Stimulated activated naive CD8-positive, alpha-beta T cell treated with anti-CD3 and anti-CD28 coated beads, Interleukin-15, Interleukin-2, amounts not matched to agents 100 ng/mL and 50 ng/mL, for 24 hours (primary cell): ENCODE measurements at regions not wholly inside any gene's neighbourhood (a gene's known extent, or its start where the extent isn't known, plus 50 kb on each side); places are given as distances from the start of the nearest gene placed in this dataset.

Source experiments
- H3K27ac Mint-ChIP-seq: one replicate; pipeline ENCODE4 v1.8.0; 2021; ENCODE audit warnings: mild to moderate bottlenecking, mixed read lengths
- H3K27me3 Mint-ChIP-seq: one replicate; pipeline ENCODE4 v1.8.0; 2021; ENCODE audit warnings: mixed read lengths
- H3K36me3 Mint-ChIP-seq: one replicate; pipeline ENCODE4 v1.8.0; 2021; ENCODE audit warnings: low read depth, mixed read lengths
- H3K4me1 Mint-ChIP-seq: one replicate; pipeline ENCODE4 v1.8.0; 2021; ENCODE audit warnings: low read depth, mixed read lengths
- H3K4me3 Mint-ChIP-seq: one replicate; pipeline ENCODE4 v1.8.0; 2021; ENCODE audit warnings: mild to moderate bottlenecking, mixed read lengths
- H3K9me3 Mint-ChIP-seq: one replicate; pipeline ENCODE4 v1.8.0; 2021; ENCODE audit warnings: mixed read lengths

DNA sequence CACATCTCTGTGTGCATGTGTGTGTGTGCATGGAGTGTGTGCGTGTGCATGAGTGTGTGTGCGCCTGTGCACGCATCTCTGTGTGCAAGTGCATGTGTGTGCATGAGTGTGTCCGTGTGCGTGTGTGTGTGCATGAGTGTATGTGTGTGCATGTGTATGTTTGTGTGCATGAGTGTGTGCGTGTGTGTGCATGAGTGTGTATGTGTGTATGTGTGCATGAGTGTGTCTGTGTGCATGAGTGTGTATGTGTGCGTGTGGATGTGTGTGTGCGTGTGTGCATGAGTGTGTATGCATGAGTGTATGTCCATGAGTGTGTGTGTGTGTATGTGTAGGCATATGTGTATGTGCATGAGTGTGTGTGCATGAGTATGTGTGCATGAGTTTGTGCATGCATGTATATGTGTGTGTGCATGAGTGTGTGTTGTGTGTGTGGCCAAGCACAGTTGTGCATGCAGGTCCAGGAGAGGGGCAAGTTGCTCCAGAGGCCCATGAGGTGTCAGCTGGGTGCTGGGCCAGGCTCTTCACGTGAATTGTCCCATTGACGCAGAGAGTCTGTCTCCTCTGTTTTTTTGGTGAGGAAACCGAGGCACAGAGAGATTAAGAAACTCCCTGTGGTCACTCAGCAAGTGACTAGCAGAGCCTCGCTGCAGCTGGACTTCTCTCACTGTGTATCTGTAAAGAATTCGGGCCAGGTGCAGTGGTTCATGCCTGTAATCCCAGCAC, 75.5 kb downstream of the ASB1 start:
- H3K9me3 Mint-ChIP-seq = no peaks in the 10 kb centered on the region
- no peak overlapping the region for H3K27ac Mint-ChIP-seq

GRCh38 chr2:238502956-238503791, 76.4 kb downstream of the ASB1 start:
- Mint-ChIP-seq H3K27ac (no peak overlapping the region), H3K36me3 (no peaks in the 10 kb centered on the region), H3K27me3 (no peaks in the 10 kb centered on the region), H3K4me1 (no peaks in the 10 kb centered on the region), H3K9me3 (no peaks in the 10 kb centered on the region), H3K4me3 (no peak overlapping the region)

More for the DNA sequence above, 75.5 kb downstream of the ASB1 start:
- no peaks in the 10 kb centered on the region for H3K36me3 Mint-ChIP-seq
- H3K4me3 Mint-ChIP-seq = no peak overlapping the region
- H3K4me1 Mint-ChIP-seq = no peaks in the 10 kb centered on the region
- no peaks in the 10 kb centered on the region for H3K27me3 Mint-ChIP-seq

DNA sequence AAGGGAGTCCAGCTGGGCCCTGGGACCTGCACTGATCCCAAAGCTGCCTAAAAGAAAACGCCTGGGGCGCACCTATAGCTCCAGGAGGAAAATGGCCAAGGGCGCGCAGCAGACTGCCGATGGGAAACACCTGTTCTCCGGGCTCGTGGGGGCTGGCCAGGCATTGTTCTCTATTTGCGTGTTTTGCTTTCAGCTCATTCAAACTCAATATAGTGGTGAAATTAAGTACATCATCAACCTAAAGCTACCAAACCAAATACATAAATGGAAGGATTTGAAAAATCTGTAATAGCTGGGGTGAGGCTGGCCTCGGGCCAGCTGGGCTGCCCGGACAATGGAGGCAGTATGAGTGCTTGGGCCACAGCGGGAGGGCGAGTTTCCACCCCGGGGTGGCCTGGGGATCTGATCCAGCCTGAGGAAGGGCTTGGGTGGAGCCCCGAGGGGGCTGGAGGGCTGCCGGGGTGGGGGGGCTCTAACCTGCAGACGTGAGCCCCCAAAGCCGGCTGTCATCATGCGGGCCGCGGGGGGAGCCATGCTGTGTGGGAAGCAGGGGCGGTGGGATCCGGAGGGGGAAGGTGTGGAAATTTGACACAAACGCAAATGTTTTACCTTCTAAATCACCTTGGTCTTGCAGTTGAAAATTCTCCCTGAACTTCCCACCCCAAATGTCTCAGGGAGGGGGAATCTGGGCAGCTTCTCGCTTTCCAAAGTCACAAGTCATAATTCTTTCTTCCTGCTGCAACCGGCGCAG, 77.6 kb downstream of the ASB1 start:
- no peaks in the 10 kb centered on the region for H3K9me3 Mint-ChIP-seq
- no peaks in the 10 kb centered on the region for H3K36me3 Mint-ChIP-seq
- no peaks in the 10 kb centered on the region for H3K4me1 Mint-ChIP-seq
- no peak overlapping the region for H3K4me3 Mint-ChIP-seq
- no peaks in the 10 kb centered on the region for H3K27me3 Mint-ChIP-seq
- H3K27ac Mint-ChIP-seq = no peak overlapping the region

GRCh38 chr2:238505119-238505891, 78.6 kb downstream of the ASB1 start:
- no peaks in the 10 kb centered on the region for H3K4me1 Mint-ChIP-seq

GRCh38 chr2:238505892-238506280, 79.2 kb downstream of the ASB1 start:
- no peak overlapping the region for H3K4me3 Mint-ChIP-seq

More at GRCh38 chr2:238505119-238505891, 78.6 kb downstream of the ASB1 start:
- Mint-ChIP-seq H3K4me3 (no peak overlapping the region), H3K36me3 (no peaks in the 10 kb centered on the region), H3K9me3 (no peaks in the 10 kb centered on the region), H3K27me3 (no peaks in the 10 kb centered on the region), H3K27ac (no peak overlapping the region)

DNA sequence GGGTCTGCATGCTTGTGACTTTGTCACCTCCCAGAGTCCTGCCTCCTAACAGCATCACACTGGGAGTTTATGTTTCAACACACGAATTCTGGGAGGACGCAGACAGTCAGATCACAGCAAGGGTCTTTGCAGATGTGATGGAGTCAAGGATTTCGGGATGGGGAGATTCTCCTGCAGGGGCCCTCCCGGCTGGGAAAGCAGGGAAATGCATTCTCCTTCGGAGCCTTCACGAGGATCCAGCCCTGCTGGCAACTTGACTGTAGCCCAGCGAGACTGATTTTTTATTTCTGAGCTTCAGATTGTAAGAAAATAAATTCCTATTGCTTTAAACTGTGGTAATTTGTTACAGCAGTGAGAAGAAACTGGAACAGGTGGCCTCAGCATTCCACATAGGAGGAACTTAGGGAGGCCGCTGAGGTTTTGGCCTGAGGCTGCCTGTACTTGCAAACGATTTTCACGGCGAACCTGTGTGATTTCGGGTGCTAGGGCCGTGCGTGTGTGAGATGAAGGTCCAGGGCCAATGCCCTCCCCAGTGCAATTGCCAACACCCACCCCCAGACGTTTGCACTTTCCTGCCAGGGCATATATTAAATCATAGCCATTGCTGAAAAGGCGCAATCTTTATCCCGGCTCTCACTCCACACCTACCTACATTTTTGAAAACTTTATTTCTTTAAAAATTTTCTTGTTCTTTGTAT, 79.8 kb downstream of the ASB1 start:
- Mint-ChIP-seq H3K4me1 (no peaks in the 10 kb centered on the region), H3K36me3 (no peaks in the 10 kb centered on the region), H3K27ac (no peak overlapping the region), H3K4me3 (no peak overlapping the region), H3K27me3 (no peaks in the 10 kb centered on the region), H3K9me3 (no peaks in the 10 kb centered on the region)

More at GRCh38 chr2:238505892-238506280, 79.2 kb downstream of the ASB1 start:
- Mint-ChIP-seq H3K36me3 (no peaks in the 10 kb centered on the region), H3K9me3 (no peaks in the 10 kb centered on the region), H3K27me3 (no peaks in the 10 kb centered on the region), H3K4me1 (no peaks in the 10 kb centered on the region), H3K27ac (no peak overlapping the region)

DNA sequence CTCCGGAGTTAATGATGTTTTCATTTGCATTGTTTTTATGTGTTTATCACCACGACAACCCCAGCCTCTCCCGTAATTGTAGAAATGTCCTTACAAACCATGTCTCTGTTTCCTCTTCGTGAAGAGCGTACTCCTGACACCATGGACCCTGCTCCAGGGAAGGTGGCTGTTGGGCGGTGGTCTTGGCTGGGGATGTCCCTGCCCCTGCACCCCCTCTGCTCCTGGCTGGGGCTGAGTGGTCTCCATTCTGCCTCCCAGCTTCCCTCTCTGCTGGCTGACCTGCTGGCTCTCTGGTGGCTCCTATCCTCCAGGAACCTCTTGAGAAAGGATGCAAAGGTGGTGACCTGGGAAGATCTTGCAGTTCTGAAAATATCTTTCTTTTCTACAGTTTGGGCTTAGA, 81.1 kb downstream of the ASB1 start:
- Mint-ChIP-seq H3K27ac (no peak overlapping the region), H3K27me3 (no peaks in the 10 kb centered on the region), H3K36me3 (no peaks in the 10 kb centered on the region), H3K9me3 (no peaks in the 10 kb centered on the region), H3K4me3 (no peak overlapping the region), H3K4me1 (no peaks in the 10 kb centered on the region)

DNA sequence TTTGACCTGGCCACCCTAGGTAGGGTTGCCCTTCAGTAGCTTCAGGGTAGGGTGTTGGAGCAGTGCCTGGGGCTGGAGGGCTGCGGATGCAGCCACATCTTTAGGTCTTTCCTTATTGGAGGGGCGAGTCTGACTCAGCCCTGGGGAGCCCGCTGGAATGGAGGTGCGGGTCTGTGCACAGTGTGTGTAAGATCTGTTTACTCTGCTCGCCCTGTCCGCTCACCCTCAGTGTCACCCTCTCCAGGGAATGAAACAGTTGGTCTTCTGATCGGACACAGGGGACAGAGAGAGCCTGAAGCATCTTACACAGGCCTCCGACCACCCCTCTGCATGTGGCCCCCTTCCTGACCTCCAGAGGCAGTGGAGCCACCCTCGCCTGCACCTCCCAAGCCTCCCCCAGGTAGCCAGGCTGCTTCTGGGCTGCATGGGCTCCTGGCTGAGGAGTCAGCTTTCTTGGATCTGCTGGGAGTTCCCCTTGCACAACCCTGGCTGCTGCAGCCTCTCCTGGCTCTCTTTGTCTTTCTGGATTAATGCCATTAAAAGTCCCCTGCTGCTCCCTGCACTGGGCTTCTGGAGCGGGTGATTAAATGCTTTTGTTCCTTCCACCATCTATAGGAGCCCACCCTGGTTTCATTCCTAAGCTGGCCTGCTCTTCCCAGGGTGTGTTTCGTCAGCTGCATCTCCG, 82.6 kb downstream of the ASB1 start:
- Mint-ChIP-seq H3K4me1 (no peaks in the 10 kb centered on the region), H3K9me3 (no peaks in the 10 kb centered on the region), H3K36me3 (no peaks in the 10 kb centered on the region), H3K27ac (no peak overlapping the region), H3K4me3 (no peak overlapping the region), H3K27me3 (no peaks in the 10 kb centered on the region)

DNA sequence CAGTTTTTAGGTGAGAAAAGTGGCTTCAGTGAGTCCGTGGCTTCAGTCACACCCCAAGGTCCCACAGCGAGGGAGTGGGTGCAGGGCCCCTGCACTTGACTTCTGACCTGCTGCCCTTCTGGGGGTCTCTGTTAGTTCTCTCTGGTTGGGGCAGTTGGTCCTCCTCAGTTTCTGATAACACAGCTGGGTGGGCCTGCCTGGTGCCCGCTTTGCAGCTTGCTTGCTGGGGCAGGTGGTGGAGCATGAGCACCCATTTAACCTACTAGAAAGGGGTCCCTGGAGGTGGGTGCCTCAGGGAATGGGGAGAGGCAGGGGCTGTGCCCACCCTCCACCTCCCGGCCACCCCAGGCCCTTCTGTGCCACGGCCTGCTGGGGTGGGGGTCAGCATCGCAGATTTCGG, 83.2 kb downstream of the ASB1 start:
- Mint-ChIP-seq H3K27ac (no peak overlapping the region), H3K36me3 (no peaks in the 10 kb centered on the region), H3K27me3 (no peaks in the 10 kb centered on the region), H3K4me1 (no peaks in the 10 kb centered on the region), H3K9me3 (no peaks in the 10 kb centered on the region), H3K4me3 (no peak overlapping the region)

DNA sequence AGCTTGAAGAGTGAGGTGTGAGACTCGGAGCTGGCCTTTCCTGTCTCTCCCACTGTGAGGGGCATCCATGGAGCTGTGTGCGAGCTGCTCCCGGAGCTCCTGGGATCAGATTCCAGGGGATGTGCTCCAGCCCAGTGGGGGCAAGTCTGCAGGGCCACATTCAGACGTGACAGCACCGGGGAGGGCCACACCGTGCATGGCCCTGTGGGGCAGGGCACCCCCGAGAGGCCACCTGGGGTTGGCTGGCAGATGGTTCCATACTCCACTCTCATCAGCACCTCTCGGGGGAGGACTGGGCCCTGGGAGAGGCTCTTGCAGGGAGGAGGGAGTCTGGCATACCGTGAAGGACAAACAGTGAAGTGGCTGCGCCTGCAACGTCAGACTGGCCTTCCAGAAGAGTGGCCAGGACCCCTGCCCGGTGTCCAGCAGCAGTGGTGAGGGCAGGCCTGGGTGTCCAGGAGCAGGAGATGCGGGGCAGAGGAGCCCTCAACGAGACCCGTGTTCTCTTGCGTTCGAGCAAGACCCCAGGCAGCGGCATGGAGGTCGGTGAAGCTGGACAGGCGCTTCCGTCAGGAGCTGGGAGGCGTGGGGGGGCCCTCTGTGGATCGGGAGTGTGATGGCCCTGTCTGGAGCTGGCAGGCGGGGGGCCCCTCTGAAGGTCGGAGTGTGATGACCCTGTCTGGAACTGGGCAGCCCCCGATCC, 84.3 kb downstream of the ASB1 start:
- no peak overlapping the region for H3K27ac Mint-ChIP-seq
- H3K36me3 Mint-ChIP-seq = no peaks in the 10 kb centered on the region
- no peak overlapping the region for H3K4me3 Mint-ChIP-seq
- no peaks in the 10 kb centered on the region for H3K27me3 Mint-ChIP-seq
- no peaks in the 10 kb centered on the region for H3K4me1 Mint-ChIP-seq
- H3K9me3 Mint-ChIP-seq = peaks cover 3% of the 10 kb centered on the region

GRCh38 chr2:238511614-238511950, 84.9 kb downstream of the ASB1 start:
- Mint-ChIP-seq H3K27me3 (no peaks in the 10 kb centered on the region), H3K27ac (no peak overlapping the region), H3K4me3 (no peak overlapping the region), H3K36me3 (peaks cover 2% of the 10 kb centered on the region), H3K9me3 (peaks cover 9% of the 10 kb centered on the region), H3K4me1 (no peaks in the 10 kb centered on the region)

GRCh38 chr2:238512247-238512867, 85.6 kb downstream of the ASB1 start:
- Mint-ChIP-seq H3K4me1 (no peaks in the 10 kb centered on the region), H3K27ac (no peak overlapping the region), H3K4me3 (no peak overlapping the region), H3K9me3 (peaks cover 14% of the 10 kb centered on the region), H3K36me3 (peaks cover 5% of the 10 kb centered on the region), H3K27me3 (no peaks in the 10 kb centered on the region)

DNA sequence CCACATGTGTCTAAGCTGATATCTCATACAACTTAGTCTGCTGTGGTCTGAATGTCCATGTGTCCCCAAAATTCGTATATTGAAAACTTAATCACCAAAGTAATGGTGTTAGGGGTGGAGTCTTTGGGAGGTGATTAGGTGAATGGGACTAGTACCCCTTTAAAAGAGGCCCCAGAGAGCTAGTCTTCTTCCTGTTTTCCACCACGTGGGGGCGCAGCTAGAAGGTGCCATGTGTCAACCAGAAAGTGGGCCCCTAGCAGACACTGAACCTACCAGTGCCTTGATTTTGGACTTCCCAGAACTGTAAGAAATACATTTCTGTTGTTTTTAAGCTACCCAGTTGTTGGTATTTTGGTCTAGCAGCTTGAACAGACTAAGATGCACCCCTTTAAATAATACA, 86.6 kb downstream of the ASB1 start:
- Mint-ChIP-seq H3K27ac (no peak overlapping the region), H3K27me3 (no peaks in the 10 kb centered on the region), H3K4me3 (no peak overlapping the region), H3K36me3 (peaks cover 5% of the 10 kb centered on the region), H3K4me1 (no peaks in the 10 kb centered on the region), H3K9me3 (peaks cover 21% of the 10 kb centered on the region)
